WTC11 (cell line): ENCODE measurements at regions not wholly inside any gene's neighbourhood (a gene's known extent, or its start where the extent isn't known, plus 50 kb on each side); places are given as distances from the start of the nearest gene placed in this dataset.
A peak's percentile ranks its signal among the peaks of the same experiment; 100 is the strongest.

Source experiments
- ATAC-seq: fragments of 200-7000 bp; cut with Tn5 transposase; 2 replicates; pipeline ENCODE4 v1.10.0; 2021; ENCODE audit warnings: mild to moderate bottlenecking, moderate library complexity
- CTCF ChIA-PET: fragments of 300-600 bp; sonication (Branson Sonifier 250); formaldehyde crosslinking; loops from one replicate; lab custom pipeline; 2021; ENCODE audit warnings: antibody characterized with exemption; lab: Charles Lee
- POLR2A ChIA-PET: fragments of 350-600 bp; sonication (Branson Sonifier 250); formaldehyde crosslinking; loops from one replicate; lab custom pipeline; 2021; ENCODE audit warnings: antibody characterized with exemption; lab: Charles Lee
- DNase-seq: peaks from one replicate; pipeline ENCODE4 v3.0.0; 2021; ENCODE audit warnings: low spot score
- H3K27ac Mint-ChIP-seq: 2 replicates; pipeline ENCODE4 v1.8.0; 2021; ENCODE audit warnings: mixed read lengths
- H3K27me3 Mint-ChIP-seq: 2 replicates; pipeline ENCODE4 v1.8.0; 2021; ENCODE audit warnings: low read depth, mild to moderate bottlenecking, moderate library complexity, mixed read lengths
- H3K36me3 Mint-ChIP-seq: 2 replicates; pipeline ENCODE4 v1.8.0; 2021; ENCODE audit warnings: mixed read lengths
- H3K4me1 Mint-ChIP-seq: 2 replicates; pipeline ENCODE4 v1.8.0; 2022; ENCODE audit warnings: mixed read lengths
- H3K4me3 Mint-ChIP-seq: 2 replicates; pipeline ENCODE4 v1.8.0; 2021; ENCODE audit warnings: mild to moderate bottlenecking, moderate library complexity, mixed read lengths
- H3K9me3 Mint-ChIP-seq: 2 replicates; pipeline ENCODE4 v1.8.0; 2021; ENCODE audit warnings: mixed read lengths
- ATF1 ChIP-seq: sonication (generic); formaldehyde crosslinking; IDR thresholded peaks from 2 replicates; pipeline ENCODE4 v1.8.1; 2023; ENCODE audit warnings: mild to moderate bottlenecking, moderate library complexity, missing genetic modification reagents
- CREB1 ChIP-seq: sonication (generic); formaldehyde crosslinking; IDR thresholded peaks from 2 replicates; pipeline ENCODE4 v1.8.0; 2023; ENCODE audit warnings: mild to moderate bottlenecking, missing genetic modification reagents
- CREM ChIP-seq: sonication (generic); formaldehyde crosslinking; IDR thresholded peaks from 2 replicates; pipeline ENCODE4 v1.8.1; 2022; ENCODE audit warnings: mild to moderate bottlenecking, missing genetic modification reagents, moderate library complexity
- ETV6 ChIP-seq: sonication (generic); formaldehyde crosslinking; IDR thresholded peaks from 2 replicates; pipeline ENCODE4 v1.8.1; 2022; ENCODE audit warnings: mild to moderate bottlenecking, missing genetic modification reagents
- HMGA2 ChIP-seq: fragments of 250-450 bp; sonication (Bioruptor Pico); IDR thresholded peaks from 2 replicates; pipeline ENCODE4 v1.4.0; 2021; ENCODE audit warnings: mild to moderate bottlenecking, moderate library complexity
- IRF2 ChIP-seq: sonication (generic); formaldehyde crosslinking; IDR thresholded peaks from 2 replicates; pipeline ENCODE4 v1.8.0; 2022; ENCODE audit warnings: low read depth, missing genetic modification reagents, borderline replicate concordance
- MXD4 ChIP-seq: fragments of 250-450 bp; sonication (Bioruptor Pico); IDR thresholded peaks from 2 replicates; pipeline ENCODE4 v1.8.0; 2021; ENCODE audit warnings: mild to moderate bottlenecking, moderate library complexity, borderline replicate concordance
- NFYB ChIP-seq: sonication (generic); formaldehyde crosslinking; conservative IDR thresholded peaks from 2 replicates; pipeline ENCODE4 v1.8.0; 2022; ENCODE audit warnings: low read depth, missing genetic modification reagents
- RELA ChIP-seq: sonication (generic); formaldehyde crosslinking; IDR thresholded peaks from 2 replicates; pipeline ENCODE4 v1.8.1; 2022; ENCODE audit warnings: missing genetic modification reagents, mild to moderate bottlenecking, borderline replicate concordance
- SMAD3 ChIP-seq: sonication (generic); formaldehyde crosslinking; IDR thresholded peaks from 2 replicates; pipeline ENCODE4 v1.8.0; 2022; ENCODE audit warnings: missing genetic modification reagents, mild to moderate bottlenecking, borderline replicate concordance
- SMAD4 ChIP-seq: sonication (generic); formaldehyde crosslinking; IDR thresholded peaks from 2 replicates; pipeline ENCODE4 v1.8.0; 2022; ENCODE audit warnings: mild to moderate bottlenecking, missing genetic modification reagents
- TP53 ChIP-seq: sonication (generic); formaldehyde crosslinking; IDR thresholded peaks from 2 replicates; pipeline ENCODE4 v1.8.1; 2023; ENCODE audit warnings: mild to moderate bottlenecking, missing genetic modification reagents
- ZBTB21 ChIP-seq: sonication (generic); formaldehyde crosslinking; IDR thresholded peaks from 2 replicates; pipeline ENCODE4 v1.8.1; 2023; ENCODE audit warnings: mild to moderate bottlenecking, missing genetic modification reagents, borderline replicate concordance
- ZNF121 ChIP-seq: sonication (generic); formaldehyde crosslinking; IDR thresholded peaks from 2 replicates; pipeline ENCODE4 v1.8.0; 2023; ENCODE audit warnings: missing genetic modification reagents
- ZNF138 ChIP-seq: sonication (generic); formaldehyde crosslinking; conservative IDR thresholded peaks from 2 replicates; pipeline ENCODE4 v1.8.1; 2022; ENCODE audit warnings: mild to moderate bottlenecking, moderate library complexity, missing genetic modification reagents
- ZNF219 ChIP-seq: sonication (generic); formaldehyde crosslinking; IDR thresholded peaks from 2 replicates; pipeline ENCODE4 v1.8.0; 2023; ENCODE audit warnings: missing genetic modification reagents, mild to moderate bottlenecking, borderline replicate concordance
- ZNF396 ChIP-seq: fragments of 250-450 bp; sonication (Bioruptor Pico); IDR thresholded peaks from 2 replicates; pipeline ENCODE4 v1.8.0; 2021; ENCODE audit warnings: mild to moderate bottlenecking, moderate library complexity, borderline replicate concordance
- TF ChIP-seq, protein P1 (sequence below): sonication (generic); formaldehyde crosslinking; IDR thresholded peaks from 2 replicates; pipeline ENCODE4 v1.8.0; 2023; ENCODE audit warnings: mild to moderate bottlenecking, missing genetic modification reagents
- TF ChIP-seq, protein P2 (sequence below): fragments of 250-450 bp; sonication (Bioruptor Pico); IDR thresholded peaks from 2 replicates; pipeline ENCODE4 v1.9.0; 2021; ENCODE audit warnings: mild to moderate bottlenecking
- TF ChIP-seq, protein P3 (sequence below): sonication (generic); formaldehyde crosslinking; IDR thresholded peaks from 2 replicates; pipeline ENCODE4 v1.8.1; 2022; ENCODE audit warnings: low read depth, mild to moderate bottlenecking, moderate library complexity, missing genetic modification reagents, borderline replicate concordance
- TF ChIP-seq, protein P4 (sequence below): sonication (generic); formaldehyde crosslinking; IDR thresholded peaks from 2 replicates; pipeline ENCODE4 v1.8.1; 2022; ENCODE audit warnings: mild to moderate bottlenecking, missing genetic modification reagents, moderate library complexity, borderline replicate concordance
- TF ChIP-seq, protein P5 (sequence below): sonication (generic); formaldehyde crosslinking; IDR thresholded peaks from 2 replicates; pipeline ENCODE4 v1.8.0; 2022; ENCODE audit warnings: mild to moderate bottlenecking, missing genetic modification reagents
- TF ChIP-seq, protein P6 (sequence below): sonication (generic); formaldehyde crosslinking; IDR thresholded peaks from 2 replicates; pipeline ENCODE4 v1.8.1; 2023; ENCODE audit warnings: mild to moderate bottlenecking, missing genetic modification reagents, moderate library complexity
- TF ChIP-seq, protein P7 (sequence below): sonication (generic); formaldehyde crosslinking; IDR thresholded peaks from 2 replicates; pipeline ENCODE4 v1.8.1; 2023; ENCODE audit warnings: mild to moderate bottlenecking, missing genetic modification reagents, moderate library complexity
- TF ChIP-seq, protein P8 (sequence below): sonication (generic); formaldehyde crosslinking; conservative IDR thresholded peaks from 2 replicates; pipeline ENCODE4 v1.8.1; 2022; ENCODE audit warnings: mild to moderate bottlenecking, missing genetic modification reagents
- TF ChIP-seq, protein P9 (sequence below): sonication (generic); formaldehyde crosslinking; IDR thresholded peaks from 2 replicates; pipeline ENCODE4 v1.8.0; 2023; ENCODE audit warnings: missing genetic modification reagents
- TF ChIP-seq, protein P10 (sequence below): sonication (generic); formaldehyde crosslinking; IDR thresholded peaks from 2 replicates; pipeline ENCODE4 v1.8.1; 2022; ENCODE audit warnings: low read depth, missing genetic modification reagents, borderline replicate concordance

DNA sequence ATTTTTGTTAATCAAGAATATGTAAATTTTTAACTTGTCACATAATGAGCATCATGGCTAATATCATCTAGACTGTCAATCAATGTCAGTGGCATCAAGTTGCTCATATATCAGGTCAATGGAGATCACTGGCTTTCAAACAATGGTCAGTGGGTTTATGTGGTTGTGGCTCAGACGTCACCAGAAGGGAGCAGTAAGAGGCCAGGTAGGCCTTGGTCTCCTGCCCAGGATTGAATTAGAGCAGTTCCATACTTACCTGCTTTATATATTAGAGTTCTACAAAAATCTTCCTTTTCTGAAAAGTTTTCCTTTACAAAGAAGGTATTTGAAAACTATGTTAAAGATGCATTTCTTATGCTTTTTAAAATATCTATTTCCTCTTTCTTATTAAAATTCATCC lies 206.3 kb upstream of the B3GALT2 start:
- no peaks in the 10 kb centered on the region for H3K4me1 Mint-ChIP-seq
- H3K27me3 Mint-ChIP-seq, result no peaks in the 10 kb centered on the region
- ATAC-seq (peak; percentile 65), DNase-seq (no peak)
- ChIA-PET CTCF (no interaction called here), POLR2A (no interaction called here)
- H3K9me3 Mint-ChIP-seq, result peaks cover 9% of the 10 kb centered on the region; the same call in 1 of the 2 replicates
- TF ChIP-seq TP53 (CRISPR knock-in tag) (no peak), ZNF121 (CRISPR knock-in tag) (no peak), ZNF219 (no peak), ZNF396 (no peak), ATF1 (CRISPR knock-in tag) (no peak)
- TF ChIP-seq, protein P1, sequence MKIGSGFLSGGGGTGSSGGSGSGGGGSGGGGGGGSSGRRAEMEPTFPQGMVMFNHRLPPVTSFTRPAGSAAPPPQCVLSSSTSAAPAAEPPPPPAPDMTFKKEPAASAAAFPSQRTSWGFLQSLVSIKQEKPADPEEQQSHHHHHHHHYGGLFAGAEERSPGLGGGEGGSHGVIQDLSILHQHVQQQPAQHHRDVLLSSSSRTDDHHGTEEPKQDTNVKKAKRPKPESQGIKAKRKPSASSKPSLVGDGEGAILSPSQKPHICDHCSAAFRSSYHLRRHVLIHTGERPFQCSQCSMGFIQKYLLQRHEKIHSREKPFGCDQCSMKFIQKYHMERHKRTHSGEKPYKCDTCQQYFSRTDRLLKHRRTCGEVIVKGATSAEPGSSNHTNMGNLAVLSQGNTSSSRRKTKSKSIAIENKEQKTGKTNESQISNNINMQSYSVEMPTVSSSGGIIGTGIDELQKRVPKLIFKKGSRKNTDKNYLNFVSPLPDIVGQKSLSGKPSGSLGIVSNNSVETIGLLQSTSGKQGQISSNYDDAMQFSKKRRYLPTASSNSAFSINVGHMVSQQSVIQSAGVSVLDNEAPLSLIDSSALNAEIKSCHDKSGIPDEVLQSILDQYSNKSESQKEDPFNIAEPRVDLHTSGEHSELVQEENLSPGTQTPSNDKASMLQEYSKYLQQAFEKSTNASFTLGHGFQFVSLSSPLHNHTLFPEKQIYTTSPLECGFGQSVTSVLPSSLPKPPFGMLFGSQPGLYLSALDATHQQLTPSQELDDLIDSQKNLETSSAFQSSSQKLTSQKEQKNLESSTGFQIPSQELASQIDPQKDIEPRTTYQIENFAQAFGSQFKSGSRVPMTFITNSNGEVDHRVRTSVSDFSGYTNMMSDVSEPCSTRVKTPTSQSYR (CRISPR knock-in tag), result no peak
- TF ChIP-seq, protein P2, sequence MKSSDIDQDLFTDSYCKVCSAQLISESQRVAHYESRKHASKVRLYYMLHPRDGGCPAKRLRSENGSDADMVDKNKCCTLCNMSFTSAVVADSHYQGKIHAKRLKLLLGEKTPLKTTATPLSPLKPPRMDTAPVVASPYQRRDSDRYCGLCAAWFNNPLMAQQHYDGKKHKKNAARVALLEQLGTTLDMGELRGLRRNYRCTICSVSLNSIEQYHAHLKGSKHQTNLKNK (CRISPR knock-in tag), result no peak
- TF ChIP-seq, protein P3, sequence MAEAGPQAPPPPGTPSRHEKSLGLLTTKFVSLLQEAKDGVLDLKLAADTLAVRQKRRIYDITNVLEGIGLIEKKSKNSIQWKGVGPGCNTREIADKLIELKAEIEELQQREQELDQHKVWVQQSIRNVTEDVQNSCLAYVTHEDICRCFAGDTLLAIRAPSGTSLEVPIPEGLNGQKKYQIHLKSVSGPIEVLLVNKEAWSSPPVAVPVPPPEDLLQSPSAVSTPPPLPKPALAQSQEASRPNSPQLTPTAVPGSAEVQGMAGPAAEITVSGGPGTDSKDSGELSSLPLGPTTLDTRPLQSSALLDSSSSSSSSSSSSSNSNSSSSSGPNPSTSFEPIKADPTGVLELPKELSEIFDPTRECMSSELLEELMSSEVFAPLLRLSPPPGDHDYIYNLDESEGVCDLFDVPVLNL (CRISPR knock-in tag), result no peak
- TF ChIP-seq, protein P4, sequence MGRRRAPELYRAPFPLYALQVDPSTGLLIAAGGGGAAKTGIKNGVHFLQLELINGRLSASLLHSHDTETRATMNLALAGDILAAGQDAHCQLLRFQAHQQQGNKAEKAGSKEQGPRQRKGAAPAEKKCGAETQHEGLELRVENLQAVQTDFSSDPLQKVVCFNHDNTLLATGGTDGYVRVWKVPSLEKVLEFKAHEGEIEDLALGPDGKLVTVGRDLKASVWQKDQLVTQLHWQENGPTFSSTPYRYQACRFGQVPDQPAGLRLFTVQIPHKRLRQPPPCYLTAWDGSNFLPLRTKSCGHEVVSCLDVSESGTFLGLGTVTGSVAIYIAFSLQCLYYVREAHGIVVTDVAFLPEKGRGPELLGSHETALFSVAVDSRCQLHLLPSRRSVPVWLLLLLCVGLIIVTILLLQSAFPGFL (CRISPR knock-in tag), result no peak
- H3K4me3 Mint-ChIP-seq, result no peak overlapping the region
- no peaks in the 10 kb centered on the region for H3K36me3 Mint-ChIP-seq
- H3K27ac Mint-ChIP-seq, result no peak overlapping the region

DNA sequence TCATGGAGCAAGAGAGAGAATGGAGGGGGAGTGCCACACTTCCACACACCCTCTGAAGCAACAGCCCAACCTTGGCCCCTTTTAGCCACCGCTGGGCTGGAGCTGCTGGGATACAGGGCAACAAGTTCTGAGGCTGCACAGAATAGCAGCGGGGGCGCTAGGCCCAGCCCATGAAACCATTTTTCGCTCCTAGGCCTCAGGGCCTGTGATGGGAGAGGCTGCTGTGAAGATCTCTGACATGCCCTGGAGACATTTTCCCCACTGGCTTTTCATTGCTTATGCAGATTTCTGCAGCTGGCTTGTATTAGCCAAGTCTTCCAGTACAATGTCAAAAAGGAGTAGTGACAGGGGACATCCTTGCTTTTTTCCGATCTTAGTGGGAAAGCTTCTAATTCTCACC lies 202.3 kb upstream of the B3GALT2 start:
- ATAC-seq, result peak; percentile 36; the same call in 1 of the 2 replicates
- Mint-ChIP-seq H3K4me3 (no peak overlapping the region), H3K9me3 (peaks cover 9% of the 10 kb centered on the region; the same call in 1 of the 2 replicates), H3K27ac (no peak overlapping the region), H3K4me1 (no peaks in the 10 kb centered on the region)
- DNase-seq, result no peak
- ChIA-PET POLR2A (no interaction called here), CTCF (no interaction called here)
- no peak for TF ChIP-seq CREM
- no peak for TF ChIP-seq NFYB (CRISPR knock-in tag)
- no peak for TF ChIP-seq SMAD4 (CRISPR knock-in tag)
- TF ChIP-seq SMAD3, result no peak
- TF ChIP-seq, protein P5, sequence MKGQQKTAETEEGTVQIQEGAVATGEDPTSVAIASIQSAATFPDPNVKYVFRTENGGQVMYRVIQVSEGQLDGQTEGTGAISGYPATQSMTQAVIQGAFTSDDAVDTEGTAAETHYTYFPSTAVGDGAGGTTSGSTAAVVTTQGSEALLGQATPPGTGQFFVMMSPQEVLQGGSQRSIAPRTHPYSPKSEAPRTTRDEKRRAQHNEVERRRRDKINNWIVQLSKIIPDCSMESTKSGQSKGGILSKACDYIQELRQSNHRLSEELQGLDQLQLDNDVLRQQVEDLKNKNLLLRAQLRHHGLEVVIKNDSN (CRISPR knock-in tag), result no peak
- TF ChIP-seq ETV6 (CRISPR knock-in tag), result no peak
- TF ChIP-seq CREB1, result no peak
- no peak for TF ChIP-seq HMGA2 (CRISPR knock-in tag)
- TF ChIP-seq, protein P6, sequence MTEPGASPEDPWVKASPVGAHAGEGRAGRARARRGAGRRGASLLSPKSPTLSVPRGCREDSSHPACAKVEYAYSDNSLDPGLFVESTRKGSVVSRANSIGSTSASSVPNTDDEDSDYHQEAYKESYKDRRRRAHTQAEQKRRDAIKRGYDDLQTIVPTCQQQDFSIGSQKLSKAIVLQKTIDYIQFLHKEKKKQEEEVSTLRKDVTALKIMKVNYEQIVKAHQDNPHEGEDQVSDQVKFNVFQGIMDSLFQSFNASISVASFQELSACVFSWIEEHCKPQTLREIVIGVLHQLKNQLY (CRISPR knock-in tag), result no peak
- TF ChIP-seq IRF2, result no peak
- TF ChIP-seq ZNF138 (CRISPR knock-in tag), result no peak
- TF ChIP-seq, protein P7, sequence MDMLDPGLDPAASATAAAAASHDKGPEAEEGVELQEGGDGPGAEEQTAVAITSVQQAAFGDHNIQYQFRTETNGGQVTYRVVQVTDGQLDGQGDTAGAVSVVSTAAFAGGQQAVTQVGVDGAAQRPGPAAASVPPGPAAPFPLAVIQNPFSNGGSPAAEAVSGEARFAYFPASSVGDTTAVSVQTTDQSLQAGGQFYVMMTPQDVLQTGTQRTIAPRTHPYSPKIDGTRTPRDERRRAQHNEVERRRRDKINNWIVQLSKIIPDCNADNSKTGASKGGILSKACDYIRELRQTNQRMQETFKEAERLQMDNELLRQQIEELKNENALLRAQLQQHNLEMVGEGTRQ, result no peak
- no peak for TF ChIP-seq ZBTB21 (CRISPR knock-in tag)
- TF ChIP-seq, protein P8, sequence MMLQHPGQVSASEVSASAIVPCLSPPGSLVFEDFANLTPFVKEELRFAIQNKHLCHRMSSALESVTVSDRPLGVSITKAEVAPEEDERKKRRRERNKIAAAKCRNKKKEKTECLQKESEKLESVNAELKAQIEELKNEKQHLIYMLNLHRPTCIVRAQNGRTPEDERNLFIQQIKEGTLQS, result no peak
- TF ChIP-seq, protein P9, sequence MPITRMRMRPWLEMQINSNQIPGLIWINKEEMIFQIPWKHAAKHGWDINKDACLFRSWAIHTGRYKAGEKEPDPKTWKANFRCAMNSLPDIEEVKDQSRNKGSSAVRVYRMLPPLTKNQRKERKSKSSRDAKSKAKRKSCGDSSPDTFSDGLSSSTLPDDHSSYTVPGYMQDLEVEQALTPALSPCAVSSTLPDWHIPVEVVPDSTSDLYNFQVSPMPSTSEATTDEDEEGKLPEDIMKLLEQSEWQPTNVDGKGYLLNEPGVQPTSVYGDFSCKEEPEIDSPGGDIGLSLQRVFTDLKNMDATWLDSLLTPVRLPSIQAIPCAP, result no peak
- no peak for TF ChIP-seq RELA
- TF ChIP-seq, protein P10, sequence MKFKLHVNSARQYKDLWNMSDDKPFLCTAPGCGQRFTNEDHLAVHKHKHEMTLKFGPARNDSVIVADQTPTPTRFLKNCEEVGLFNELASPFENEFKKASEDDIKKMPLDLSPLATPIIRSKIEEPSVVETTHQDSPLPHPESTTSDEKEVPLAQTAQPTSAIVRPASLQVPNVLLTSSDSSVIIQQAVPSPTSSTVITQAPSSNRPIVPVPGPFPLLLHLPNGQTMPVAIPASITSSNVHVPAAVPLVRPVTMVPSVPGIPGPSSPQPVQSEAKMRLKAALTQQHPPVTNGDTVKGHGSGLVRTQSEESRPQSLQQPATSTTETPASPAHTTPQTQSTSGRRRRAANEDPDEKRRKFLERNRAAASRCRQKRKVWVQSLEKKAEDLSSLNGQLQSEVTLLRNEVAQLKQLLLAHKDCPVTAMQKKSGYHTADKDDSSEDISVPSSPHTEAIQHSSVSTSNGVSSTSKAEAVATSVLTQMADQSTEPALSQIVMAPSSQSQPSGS, result no peak
- no peak for TF ChIP-seq MXD4
- TF ChIP-seq, all 79 proteins: peak for 0
- Mint-ChIP-seq H3K27me3 (no peaks in the 10 kb centered on the region), H3K36me3 (no peaks in the 10 kb centered on the region)
